ENCODE measurements at regions not wholly inside any gene's neighbourhood (a gene's known extent, or its start where the extent isn't known, plus 50 kb on each side); places are given as distances from the start of the nearest gene placed in this dataset.

DNA sequence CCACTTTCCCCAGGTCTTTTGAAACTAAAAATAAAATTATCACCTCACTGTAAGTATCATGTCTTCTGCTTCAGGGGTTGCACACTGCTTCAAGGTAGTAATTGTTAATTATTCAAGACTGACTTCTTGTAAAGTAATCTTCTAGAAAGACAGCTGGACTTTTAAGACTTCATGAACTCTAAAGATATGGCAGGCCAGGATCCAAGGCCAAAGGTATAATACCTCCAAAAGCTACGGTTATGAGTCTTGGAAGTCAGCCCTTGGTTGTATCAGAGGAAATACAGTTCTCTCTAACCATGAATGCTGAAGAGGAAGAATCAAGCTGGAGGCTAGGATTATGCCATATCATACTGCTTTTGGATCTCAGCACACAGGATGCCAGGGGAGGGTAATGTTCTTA is 1346.8 kb upstream of the GJE1 start:
- TF ChIP-seq, protein P1, sequence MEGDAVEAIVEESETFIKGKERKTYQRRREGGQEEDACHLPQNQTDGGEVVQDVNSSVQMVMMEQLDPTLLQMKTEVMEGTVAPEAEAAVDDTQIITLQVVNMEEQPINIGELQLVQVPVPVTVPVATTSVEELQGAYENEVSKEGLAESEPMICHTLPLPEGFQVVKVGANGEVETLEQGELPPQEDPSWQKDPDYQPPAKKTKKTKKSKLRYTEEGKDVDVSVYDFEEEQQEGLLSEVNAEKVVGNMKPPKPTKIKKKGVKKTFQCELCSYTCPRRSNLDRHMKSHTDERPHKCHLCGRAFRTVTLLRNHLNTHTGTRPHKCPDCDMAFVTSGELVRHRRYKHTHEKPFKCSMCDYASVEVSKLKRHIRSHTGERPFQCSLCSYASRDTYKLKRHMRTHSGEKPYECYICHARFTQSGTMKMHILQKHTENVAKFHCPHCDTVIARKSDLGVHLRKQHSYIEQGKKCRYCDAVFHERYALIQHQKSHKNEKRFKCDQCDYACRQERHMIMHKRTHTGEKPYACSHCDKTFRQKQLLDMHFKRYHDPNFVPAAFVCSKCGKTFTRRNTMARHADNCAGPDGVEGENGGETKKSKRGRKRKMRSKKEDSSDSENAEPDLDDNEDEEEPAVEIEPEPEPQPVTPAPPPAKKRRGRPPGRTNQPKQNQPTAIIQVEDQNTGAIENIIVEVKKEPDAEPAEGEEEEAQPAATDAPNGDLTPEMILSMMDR (IDR thresholded peaks at IDR 0.05; ENCODE audit: low read depth, low read length) = no peak
- TF ChIP-seq POLR2A (IDR thresholded peaks at IDR 0.05; ENCODE audit: extremely low read depth, insufficient read length) = no peak
- TF ChIP-seq, protein P2, sequence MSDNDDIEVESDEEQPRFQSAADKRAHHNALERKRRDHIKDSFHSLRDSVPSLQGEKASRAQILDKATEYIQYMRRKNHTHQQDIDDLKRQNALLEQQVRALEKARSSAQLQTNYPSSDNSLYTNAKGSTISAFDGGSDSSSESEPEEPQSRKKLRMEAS (IDR thresholded peaks at IDR 0.05; ENCODE audit: low read depth, low read length) = no peak
- no peak for TF ChIP-seq MYC (IDR thresholded peaks at IDR 0.05; ENCODE audit: low read depth, low read length)
